Panc1 (cell line): ENCODE measurements at regions not wholly inside any gene's neighbourhood (a gene's known extent, or its start where the extent isn't known, plus 50 kb on each side); places are given as distances from the start of the nearest gene placed in this dataset.

Experiments
- ATAC-seq: fragments of 200-7000 bp; cut with Tn5 transposase; 2 replicates; pipeline ENCODE4 v1.9.1; 2020; ENCODE audit warnings: mild to moderate bottlenecking, moderate library complexity
- BruUV-seq: library from RNA; stranded (reverse); fragments of 400-500 nt; replicated peaks from 2 replicates; lab custom pipeline; 2021; lab: Mats Ljungman, UMichigan
- CTCF ChIA-PET: fragments of 300-600 bp; sonication (Branson Sonifier 250); formaldehyde crosslinking; loops from one replicate; lab custom pipeline; 2022; ENCODE audit warnings: antibody characterized with exemption; lab: Charles Lee
- POLR2A ChIA-PET: fragments of 300-600 bp; sonication (Branson Sonifier 250); formaldehyde crosslinking; loops from one replicate; lab custom pipeline; 2022; ENCODE audit warnings: antibody characterized with exemption; lab: Charles Lee
- DNase-seq: peaks from one replicate; pipeline ENCODE4 v3.0.0-alpha.2; 2010; ENCODE audit warnings: low read depth, low spot score
- H3K27ac ChIP-seq: 2 replicates; pipeline ENCODE4 v1.5.1; 2011; ENCODE audit warnings: mild to moderate bottlenecking, low read length, inconsistent platforms
- H3K27me3 ChIP-seq: fragments of 200-500 bp; sonication (Bioruptor generic); 2 replicates; pipeline ENCODE4 v1.6.0; 2014; ENCODE audit warnings: low read length, inconsistent platforms; ENCODE audit not compliant: control insufficient read depth, insufficient read depth
- H3K36me3 ChIP-seq: fragments of 200-500 bp; sonication (Bioruptor generic); 2 replicates; pipeline ENCODE4 v1.5.1; 2014; ENCODE audit warnings: inconsistent platforms, mild to moderate bottlenecking, low read length, moderate library complexity; ENCODE audit not compliant: control insufficient read depth, insufficient read depth
- H3K4me1 ChIP-seq: 2 replicates; pipeline ENCODE4 v1.5.1; 2011; ENCODE audit warnings: inconsistent platforms, mild to moderate bottlenecking, low read length, moderate library complexity; ENCODE audit not compliant: control insufficient read depth, insufficient read depth
- H3K4me3 ChIP-seq, 2 experiments: 2 replicates each; pipeline ENCODE4 v1.5.1; 2011 to 2012; ENCODE audit warnings: low read depth in 2 of 2, low read length in 2 of 2, mild to moderate bottlenecking in 2 of 2, inconsistent platforms in 1 of 2, moderate library complexity in 1 of 2
- H3K9me3 ChIP-seq: fragments of 200-500 bp; sonication (Bioruptor generic); 2 replicates; pipeline ENCODE4 v1.5.1; 2014; ENCODE audit warnings: low read depth, mild to moderate bottlenecking, inconsistent platforms, low read length, moderate library complexity; ENCODE audit not compliant: control insufficient read depth, insufficient read depth
- POLR2AphosphoS5 ChIP-seq: IDR thresholded peaks from 2 replicates; pipeline ENCODE4 v1.6.1; 2012; ENCODE audit warnings: mild to moderate bottlenecking, low read depth, low read length, moderate library complexity
- SIN3A ChIP-seq: IDR thresholded peaks from 2 replicates; pipeline ENCODE4 v1.6.1; 2012; ENCODE audit warnings: low read depth, mild to moderate bottlenecking, low read length, moderate library complexity, borderline replicate concordance; ENCODE audit not compliant: insufficient read depth
- TCF7L2 ChIP-seq: IDR thresholded peaks from 2 replicates; pipeline ENCODE4 v1.6.1; 2011; ENCODE audit warnings: mild to moderate bottlenecking, low read depth, low read length, inconsistent platforms
- in situ Hi-C: cut with HindIII; loops from 2 replicates; pipeline ENCODE4 v1.10.0; 2016; ENCODE audit warnings: low sequenced_read_pairs, low pct_unique_long_range_greater_than_20kb
- intact Hi-C: fragments of 100-400 bp; cut with micrococcal nuclease; formaldehyde crosslinking; loops from one replicate; pipeline ENCODE4 v1.10.0; 2022; ENCODE audit not compliant: unreplicated experiment
- TF ChIP-seq, protein P1 (sequence below): fragments of 450-650 bp; IDR thresholded peaks from 2 replicates; pipeline ENCODE4 v1.5.1; 2017; ENCODE audit warnings: mild to moderate bottlenecking
- TF ChIP-seq, protein P2 (sequence below), 2 experiments: IDR thresholded peaks; 2 replicates each; pipeline ENCODE4 v1.6.1; 2011 to 2012; ENCODE audit warnings: low read depth in 2 of 2, control low read depth in 1 of 2, low read length in 1 of 2, mild to moderate bottlenecking in 1 of 2, moderate library complexity in 1 of 2; ENCODE audit not compliant: insufficient read depth in 1 of 2

DNA sequence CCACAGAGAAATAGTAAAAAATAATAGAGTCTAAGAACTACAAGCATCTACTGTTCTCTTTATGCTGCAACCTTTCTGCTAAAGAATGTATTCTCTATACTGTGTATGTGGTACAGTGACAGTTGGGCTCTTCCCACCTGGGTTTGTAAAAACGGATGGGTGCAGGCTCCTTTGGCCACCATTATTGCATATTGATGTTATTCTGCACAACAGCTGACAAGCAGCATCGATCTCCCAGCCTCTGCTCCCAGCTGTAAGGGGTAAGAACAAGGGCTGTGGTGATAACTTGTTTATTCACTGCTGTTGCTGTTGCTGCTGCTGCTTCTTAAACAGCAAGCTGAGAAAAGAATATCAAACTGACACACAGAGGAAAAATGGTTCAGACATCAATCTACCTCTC, 56.1 kb downstream of the KCNRG start:
- peaks cover 23% of the 10 kb centered on the region; the same call in 1 of the 2 replicates for H3K36me3 ChIP-seq
- H3K9me3 ChIP-seq = no peaks in the 10 kb centered on the region
- in situ Hi-C loops (no loop called here), intact Hi-C loops (no loop called here)
- H3K4me1 ChIP-seq = peaks cover 30% of the 10 kb centered on the region
- no peak for DNase-seq
- no peaks in the 10 kb centered on the region for H3K27me3 ChIP-seq
- no peak for ATAC-seq
- no TSS peak for BruUV-seq
- TF ChIP-seq, protein P1, sequence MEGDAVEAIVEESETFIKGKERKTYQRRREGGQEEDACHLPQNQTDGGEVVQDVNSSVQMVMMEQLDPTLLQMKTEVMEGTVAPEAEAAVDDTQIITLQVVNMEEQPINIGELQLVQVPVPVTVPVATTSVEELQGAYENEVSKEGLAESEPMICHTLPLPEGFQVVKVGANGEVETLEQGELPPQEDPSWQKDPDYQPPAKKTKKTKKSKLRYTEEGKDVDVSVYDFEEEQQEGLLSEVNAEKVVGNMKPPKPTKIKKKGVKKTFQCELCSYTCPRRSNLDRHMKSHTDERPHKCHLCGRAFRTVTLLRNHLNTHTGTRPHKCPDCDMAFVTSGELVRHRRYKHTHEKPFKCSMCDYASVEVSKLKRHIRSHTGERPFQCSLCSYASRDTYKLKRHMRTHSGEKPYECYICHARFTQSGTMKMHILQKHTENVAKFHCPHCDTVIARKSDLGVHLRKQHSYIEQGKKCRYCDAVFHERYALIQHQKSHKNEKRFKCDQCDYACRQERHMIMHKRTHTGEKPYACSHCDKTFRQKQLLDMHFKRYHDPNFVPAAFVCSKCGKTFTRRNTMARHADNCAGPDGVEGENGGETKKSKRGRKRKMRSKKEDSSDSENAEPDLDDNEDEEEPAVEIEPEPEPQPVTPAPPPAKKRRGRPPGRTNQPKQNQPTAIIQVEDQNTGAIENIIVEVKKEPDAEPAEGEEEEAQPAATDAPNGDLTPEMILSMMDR = no peak
- TF ChIP-seq POLR2AphosphoS5 = no peak
- TF ChIP-seq SIN3A = no peak
- TF ChIP-seq TCF7L2 = no peak
- TF ChIP-seq, protein P2, sequence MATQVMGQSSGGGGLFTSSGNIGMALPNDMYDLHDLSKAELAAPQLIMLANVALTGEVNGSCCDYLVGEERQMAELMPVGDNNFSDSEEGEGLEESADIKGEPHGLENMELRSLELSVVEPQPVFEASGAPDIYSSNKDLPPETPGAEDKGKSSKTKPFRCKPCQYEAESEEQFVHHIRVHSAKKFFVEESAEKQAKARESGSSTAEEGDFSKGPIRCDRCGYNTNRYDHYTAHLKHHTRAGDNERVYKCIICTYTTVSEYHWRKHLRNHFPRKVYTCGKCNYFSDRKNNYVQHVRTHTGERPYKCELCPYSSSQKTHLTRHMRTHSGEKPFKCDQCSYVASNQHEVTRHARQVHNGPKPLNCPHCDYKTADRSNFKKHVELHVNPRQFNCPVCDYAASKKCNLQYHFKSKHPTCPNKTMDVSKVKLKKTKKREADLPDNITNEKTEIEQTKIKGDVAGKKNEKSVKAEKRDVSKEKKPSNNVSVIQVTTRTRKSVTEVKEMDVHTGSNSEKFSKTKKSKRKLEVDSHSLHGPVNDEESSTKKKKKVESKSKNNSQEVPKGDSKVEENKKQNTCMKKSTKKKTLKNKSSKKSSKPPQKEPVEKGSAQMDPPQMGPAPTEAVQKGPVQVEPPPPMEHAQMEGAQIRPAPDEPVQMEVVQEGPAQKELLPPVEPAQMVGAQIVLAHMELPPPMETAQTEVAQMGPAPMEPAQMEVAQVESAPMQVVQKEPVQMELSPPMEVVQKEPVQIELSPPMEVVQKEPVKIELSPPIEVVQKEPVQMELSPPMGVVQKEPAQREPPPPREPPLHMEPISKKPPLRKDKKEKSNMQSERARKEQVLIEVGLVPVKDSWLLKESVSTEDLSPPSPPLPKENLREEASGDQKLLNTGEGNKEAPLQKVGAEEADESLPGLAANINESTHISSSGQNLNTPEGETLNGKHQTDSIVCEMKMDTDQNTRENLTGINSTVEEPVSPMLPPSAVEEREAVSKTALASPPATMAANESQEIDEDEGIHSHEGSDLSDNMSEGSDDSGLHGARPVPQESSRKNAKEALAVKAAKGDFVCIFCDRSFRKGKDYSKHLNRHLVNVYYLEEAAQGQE (IDR thresholded peaks at IDR 0.05; ENCODE audit: insufficient read depth in 1 of 2, low read depth in 2 of 2, low read length in 1 of 2) = no peak
- peak overlapping the region; percentile 8; the same call in 1 of the 2 replicates for H3K27ac ChIP-seq
- CTCF ChIA-PET = no interaction called here
- H3K4me3 ChIP-seq = no peak overlapping the region
- POLR2A ChIA-PET = interaction anchor here (0.6 kb wide), 1 partner anchor 8 kb away, joined by 4 read pairs; no protein-coding TSS in a partner anchor

DNA sequence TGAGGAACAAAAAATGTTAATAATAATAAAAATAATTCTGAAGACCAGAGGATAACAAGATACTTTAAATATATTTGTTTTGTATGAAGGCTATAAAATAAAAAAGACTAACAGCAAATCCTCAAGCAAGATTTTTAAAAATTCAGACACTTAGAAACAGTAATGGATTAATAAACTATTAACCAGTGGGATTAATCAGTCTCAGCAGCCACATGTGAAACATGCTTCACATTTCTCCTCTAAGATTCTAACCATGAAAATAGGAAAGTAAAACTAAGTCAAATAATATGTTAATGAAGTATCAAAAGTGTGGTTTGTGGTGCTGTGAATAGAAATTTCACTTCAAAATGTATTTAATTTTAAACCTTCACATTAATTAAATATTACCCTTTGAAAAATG, 57.4 kb downstream of the KCNRG start:
- in situ Hi-C loops = no loop called here
- Histone ChIP-seq H3K27ac (peak overlapping the region; percentile 8; the same call in 1 of the 2 replicates), H3K9me3 (no peaks in the 10 kb centered on the region), H3K27me3 (no peaks in the 10 kb centered on the region), H3K36me3 (peaks cover 23% of the 10 kb centered on the region; the same call in 1 of the 2 replicates), H3K4me1 (peaks cover 37% of the 10 kb centered on the region), H3K4me3 (no peak overlapping the region)
- POLR2A ChIA-PET = no interaction called here
- no TSS peak for BruUV-seq
- intact Hi-C loops = no loop called here
- no peak for DNase-seq
- no peak for ATAC-seq
- TF ChIP-seq TCF7L2 (no peak), SIN3A (no peak), POLR2AphosphoS5 (no peak)
- TF ChIP-seq, protein P1 = no peak
- TF ChIP-seq, protein P2 (IDR thresholded peaks at IDR 0.05; ENCODE audit: insufficient read depth in 1 of 2, low read depth in 2 of 2, low read length in 1 of 2) = no peak
- CTCF ChIA-PET = no interaction called here
